Esophagus muscularis mucosa (tissue), 4 donors: ENCODE measurements at regions not wholly inside any gene's neighbourhood (a gene's known extent, or its start where the extent isn't known, plus 50 kb on each side); places are given as distances from the start of the nearest gene placed in this dataset.

Experiments
- DNase-seq: peaks from one replicate; pipeline ENCODE4 v3.0.0-alpha.2; 2017; ENCODE audit errors: extremely low spot score
- H3K27ac ChIP-seq, 4 donors: fragments of 200-600 bp; sonication (generic); replicated peaks in 1 of 4; 1 replicate in 3 of 4; 2 replicates in 1 of 4; pipeline ENCODE4 v1.5.1; 2016 to 2019; ENCODE audit warnings: mild to moderate bottlenecking in 1 of 4
- H3K27me3 ChIP-seq, 4 donors: fragments of 200-600 bp; sonication (generic); one replicate each; pipeline versions ENCODE4 v1.5.1 to v1.6.0; 2016 to 2019
- H3K36me3 ChIP-seq, 4 donors: fragments of 200-600 bp; sonication (generic); one replicate each; pipeline ENCODE4 v1.5.1; 2016 to 2019
- H3K4me1 ChIP-seq, 4 donors: fragments of 200-600 bp; sonication (generic); one replicate each; pipeline ENCODE4 v1.5.1; 2016 to 2019
- H3K4me3 ChIP-seq, 4 donors: fragments of 200-600 bp; sonication (generic); 1 replicate in 2 of 4; 2 replicates in 2 of 4; pipeline ENCODE4 v1.5.1; 2016 to 2019; ENCODE audit warnings: mild to moderate bottlenecking in 4 of 4, moderate library complexity in 1 of 4
- H3K9me3 ChIP-seq, 4 donors: fragments of 200-600 bp; sonication (generic); 1 replicate in 3 of 4; 2 replicates in 1 of 4; pipeline ENCODE4 v1.5.1; 2016 to 2019
- CTCF ChIP-seq, 3 experiments: fragments of 200-600 bp in 2 of 3; fragments of 450-650 bp in 1 of 3; sonication (generic) in 2 of 3; IDR thresholded peaks; one replicate each; pipeline ENCODE4 v1.5.1; 2017 to 2019; ENCODE audit warnings: antibody characterized with exemption in 3 of 3, mild to moderate bottlenecking in 2 of 3, moderate library complexity in 1 of 3
- EP300 ChIP-seq: sonication (generic); formaldehyde crosslinking; IDR thresholded peaks from one replicate; pipeline ENCODE4 v1.6.1; 2017; ENCODE audit warnings: antibody characterized with exemption
- POLR2A ChIP-seq: fragments of 450-650 bp; IDR thresholded peaks from one replicate; pipeline ENCODE4 v1.6.1; 2017; ENCODE audit warnings: antibody characterized with exemption, moderate library complexity, mild to moderate bottlenecking, low read depth
- POLR2AphosphoS5 ChIP-seq, 2 donors: sonication (generic); formaldehyde crosslinking; IDR thresholded peaks; one replicate each; pipeline ENCODE4 v1.6.1; 2017; ENCODE audit warnings: antibody characterized with exemption in 2 of 2
- WGBS: methylation state at CpG from one replicate; pipeline ENCODE4 v1.1.5; 2018; 5-methylcytosine and 5-hydroxymethylcytosine counted together
- intact Hi-C: fragments of 100-400 bp; cut with DNase I; formaldehyde crosslinking; loops from one replicate; pipeline ENCODE4 v1.15.1; 2023

- TF ChIP-seq CTCF (IDR thresholded peaks at IDR 0.05) (no peak), POLR2AphosphoS5 (IDR thresholded peaks at IDR 0.05) (peak; percentile 19 to 30)
- Histone ChIP-seq H3K36me3 (no peaks in the 10 kb centered on the region), H3K9me3 (no peaks in the 10 kb centered on the region), H3K4me1 (peaks cover 14 to 23% (median 19%) of the 10 kb centered on the region in 4 donors), H3K27me3 (no peaks in the 10 kb centered on the region), H3K4me3 (no peak overlapping the region), H3K27ac (peak overlapping the region; percentile 11 to 61 (median 32))
- intact Hi-C loops, result no loop called here
- WGBS, result 42% methylated on average over 12 of the region's 12 CpGs
- DNase-seq, result no peak
Observed at GRCh38 chr1:58874757-58875755, 91.2 kb upstream of the JUN start.

- no peak overlapping the region for H3K27ac ChIP-seq
- TF ChIP-seq EP300 (no peak), POLR2A (no peak), CTCF (IDR thresholded peaks at IDR 0.05) (no peak), POLR2AphosphoS5 (IDR thresholded peaks at IDR 0.05) (no peak)
- no peaks in the 10 kb centered on the region for H3K36me3 ChIP-seq
- no peaks in the 10 kb centered on the region for H3K27me3 ChIP-seq
- H3K9me3 ChIP-seq, result no peaks in the 10 kb centered on the region
- H3K4me1 ChIP-seq, result peaks cover 16 to 36% (median 23%) of the 10 kb centered on the region in 4 donors
- WGBS, result 81% methylated on average over 2 of the region's 2 CpGs
- no peak for DNase-seq
- intact Hi-C loops, result no loop called here
- no peak overlapping the region for H3K4me3 ChIP-seq
Observed at GRCh38 chr1:58879464-58879863, 95.6 kb upstream of the JUN start.

GRCh38 chr1:58880592-58880991 lies 96.7 kb upstream of the JUN start:
- 100% methylated on average over 2 of the region's 2 CpGs for WGBS
- no peaks in the 10 kb centered on the region for H3K36me3 ChIP-seq
- no peaks in the 10 kb centered on the region for H3K27me3 ChIP-seq
- no peak overlapping the region for H3K27ac ChIP-seq
- no peaks in the 10 kb centered on the region for H3K9me3 ChIP-seq
- no peak overlapping the region for H3K4me3 ChIP-seq
- intact Hi-C loops, result no loop called here
- no peak for TF ChIP-seq EP300
- TF ChIP-seq CTCF (IDR thresholded peaks at IDR 0.05), result no peak
- no peak for TF ChIP-seq POLR2AphosphoS5 (IDR thresholded peaks at IDR 0.05)
- TF ChIP-seq POLR2A, result no peak
- peaks cover 10 to 36% (median 21%) of the 10 kb centered on the region in 4 donors for H3K4me1 ChIP-seq
- no peak for DNase-seq

GRCh38 chr1:58881471-58881994 lies 97.7 kb upstream of the JUN start:
- 54% methylated on average over 3 of the region's 3 CpGs for WGBS
- intact Hi-C loops, result no loop called here
- Histone ChIP-seq H3K27ac (no peak overlapping the region), H3K9me3 (no peaks in the 10 kb centered on the region), H3K4me3 (no peak overlapping the region), H3K27me3 (no peaks in the 10 kb centered on the region), H3K4me1 (peaks cover 14 to 45% (median 28%) of the 10 kb centered on the region in 4 donors), H3K36me3 (no peaks in the 10 kb centered on the region)
- DNase-seq, result no peak
- TF ChIP-seq POLR2A (no peak), CTCF (IDR thresholded peaks at IDR 0.05) (no peak), EP300 (no peak), POLR2AphosphoS5 (IDR thresholded peaks at IDR 0.05) (peak; percentile 43 to 49)
